GM12891 (cell line): ENCODE measurements at regions not wholly inside any gene's neighbourhood (a gene's known extent, or its start where the extent isn't known, plus 50 kb on each side); places are given as distances from the start of the nearest gene placed in this dataset.

Experiments
- DNase-seq: peaks from one replicate; pipeline ENCODE4 v3.0.0; 2011; ENCODE audit warnings: low spot score; ENCODE audit not compliant: insufficient read length
- FAIRE-seq: peaks from 2 replicates; lab custom pipeline; 2011; peaks lifted over from hg19 to GRCh38; lab: Jason Lieb, UNC
- PAX5 ChIP-seq: IDR thresholded peaks from 2 replicates; pipeline ENCODE4 v1.6.1; 2011; ENCODE audit warnings: low read length, moderate library complexity, mild to moderate bottlenecking; ENCODE audit not compliant: insufficient read depth, severe bottlenecking
- POLR2A ChIP-seq: IDR thresholded peaks from 2 replicates; pipeline ENCODE4 v1.6.1; 2011; ENCODE audit warnings: low read depth, low read length, control low read depth
- POLR2AphosphoS5 ChIP-seq: IDR thresholded peaks from 2 replicates; pipeline ENCODE4 v1.6.1; 2011; ENCODE audit warnings: low read depth, low read length, control low read depth
- POU2F2 ChIP-seq: IDR thresholded peaks from 2 replicates; pipeline ENCODE4 v1.6.1; 2011; ENCODE audit warnings: low read depth, mild to moderate bottlenecking, control low read depth, low read length, moderate library complexity
- SPI1 ChIP-seq: IDR thresholded peaks from 2 replicates; pipeline ENCODE4 v1.6.1; 2011; ENCODE audit warnings: low read depth, low read length, control low read depth
- TAF1 ChIP-seq: IDR thresholded peaks from 2 replicates; pipeline ENCODE4 v1.6.1; 2011; ENCODE audit warnings: low read depth, low read length, control low read depth

DNA sequence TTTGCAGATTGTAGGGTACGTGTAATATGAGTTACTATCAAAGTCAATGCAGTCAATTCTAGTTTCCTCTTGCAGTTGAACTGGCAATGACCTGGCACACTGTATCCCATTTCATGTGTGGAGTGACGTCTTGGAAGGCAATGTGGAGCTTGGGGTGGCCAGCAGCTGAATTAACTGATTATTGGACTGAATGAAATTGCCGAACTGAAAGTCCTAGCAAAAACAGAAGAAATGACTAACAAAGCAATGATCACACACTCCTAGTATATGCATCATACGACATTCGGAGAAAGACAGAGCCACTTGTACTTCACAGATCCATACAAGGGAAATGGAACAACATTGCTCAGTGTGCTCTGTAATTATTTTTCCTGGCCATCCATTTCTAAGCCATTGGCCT, 259.1 kb upstream of the DAPK1 start:
- DNase-seq (no peak), FAIRE-seq (no peak)
- no peak for TF ChIP-seq POLR2AphosphoS5
- TF ChIP-seq SPI1 = no peak

DNA sequence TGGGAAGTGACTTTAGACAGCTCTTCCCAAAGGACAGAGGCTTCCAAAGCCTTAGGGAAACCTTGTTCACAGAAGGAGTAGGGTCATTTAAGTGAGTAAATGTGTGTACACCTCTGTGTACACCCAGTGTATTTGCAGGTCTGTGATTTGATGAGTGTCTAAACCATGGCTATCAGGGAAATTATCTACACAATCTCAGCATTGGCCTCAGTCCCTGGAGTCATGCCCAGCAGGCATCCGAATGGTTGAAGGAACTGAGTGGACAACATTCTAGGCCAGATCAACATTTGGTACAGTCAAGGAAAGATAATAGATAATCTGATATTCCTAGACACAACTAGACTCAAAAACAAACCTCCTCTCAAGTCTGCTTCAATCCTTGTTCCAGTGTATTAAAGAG, 258.4 kb upstream of the DAPK1 start:
- TF ChIP-seq TAF1 = no peak
- no peak for TF ChIP-seq SPI1
- no peak for TF ChIP-seq POLR2A
- TF ChIP-seq POU2F2 = no peak
- FAIRE-seq (no peak), DNase-seq (no peak)

DNA sequence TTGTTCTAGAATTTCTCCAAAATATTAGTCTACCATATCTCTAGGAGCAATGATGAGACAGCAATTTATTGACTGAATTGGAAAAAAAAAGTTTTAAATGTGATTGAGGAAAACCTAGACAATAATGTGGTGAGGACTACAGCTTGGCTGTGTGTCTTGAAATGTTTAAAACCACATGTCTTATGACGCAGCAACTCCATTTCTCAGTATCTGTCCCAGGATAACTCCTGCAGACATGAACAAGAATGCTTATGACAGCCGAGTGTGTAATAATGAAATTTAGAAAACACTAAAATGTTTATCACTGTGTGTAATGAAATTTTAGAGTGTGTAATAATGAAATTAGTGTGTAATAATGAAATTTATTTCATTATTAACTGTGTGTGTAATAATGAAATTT, 254.1 kb upstream of the DAPK1 start:
- FAIRE-seq (no peak), DNase-seq (no peak)
- TF ChIP-seq SPI1 (no peak), POU2F2 (no peak), TAF1 (no peak), POLR2AphosphoS5 (no peak), POLR2A (no peak), PAX5 (no peak)

DNA sequence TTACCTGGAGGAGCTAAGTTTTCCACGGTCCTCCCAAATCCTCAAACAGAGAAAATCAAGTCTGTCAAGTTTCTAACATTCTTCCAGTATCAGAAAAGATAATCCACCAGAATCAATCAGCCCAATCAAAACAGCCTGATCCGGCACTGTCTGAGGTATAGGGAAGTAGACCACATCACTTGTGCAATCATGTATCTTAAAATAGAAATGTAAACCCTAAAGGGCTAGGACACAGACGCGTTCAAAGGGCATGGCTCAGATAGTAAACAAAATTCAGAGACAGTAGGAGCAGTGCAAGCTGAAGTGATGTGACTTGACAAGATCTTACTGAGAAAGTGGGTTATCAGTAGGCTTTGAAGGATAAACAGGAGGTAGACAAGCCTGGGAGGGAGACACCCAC, 252.4 kb upstream of the DAPK1 start:
- TF ChIP-seq POU2F2 (no peak), PAX5 (no peak), SPI1 (no peak), TAF1 (no peak), POLR2A (no peak), POLR2AphosphoS5 (no peak)
- no peak for FAIRE-seq
- no peak for DNase-seq

DNA sequence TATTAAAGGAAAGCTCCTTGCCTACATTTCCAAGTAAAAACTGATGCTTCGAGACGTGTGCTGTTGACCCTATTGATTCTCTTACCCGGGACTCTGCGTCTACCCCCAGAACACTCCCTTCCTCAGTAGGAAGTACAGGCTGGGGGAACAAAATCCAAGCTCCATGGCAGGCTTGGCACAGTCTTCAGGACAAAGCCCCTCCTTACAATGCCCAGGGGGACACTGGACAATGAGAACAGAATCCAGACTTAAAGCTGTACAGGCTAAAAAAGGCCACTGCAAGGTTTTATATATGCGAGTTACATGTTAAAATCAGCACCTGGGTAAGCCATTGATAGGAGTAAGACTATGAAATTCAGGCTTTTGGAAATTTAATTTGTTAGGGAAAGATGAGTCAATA, 250.6 kb upstream of the DAPK1 start:
- FAIRE-seq (no peak), DNase-seq (no peak)

GRCh38 chr9:87249029-87249428, 248.6 kb upstream of the DAPK1 start:
- FAIRE-seq (no peak), DNase-seq (no peak)
- TF ChIP-seq POLR2AphosphoS5 (no peak), POLR2A (no peak), POU2F2 (no peak), TAF1 (no peak), PAX5 (no peak), SPI1 (no peak)

More for the DNA sequence above, 250.6 kb upstream of the DAPK1 start:
- no peak for TF ChIP-seq POLR2AphosphoS5

GRCh38 chr9:87250205-87250604, 247.5 kb upstream of the DAPK1 start:
- TF ChIP-seq TAF1 (no peak), POU2F2 (no peak), SPI1 (no peak), POLR2A (no peak), POLR2AphosphoS5 (no peak), PAX5 (no peak)
- no peak for DNase-seq
- FAIRE-seq = no peak

- TF ChIP-seq POU2F2 (no peak), TAF1 (no peak), SPI1 (no peak), POLR2A (no peak), PAX5 (no peak), POLR2AphosphoS5 (no peak)
- no peak for DNase-seq
- FAIRE-seq = no peak
Observed at GRCh38 chr9:87255431-87256155, 242.1 kb upstream of the DAPK1 start.

GRCh38 chr9:87256973-87257372, 240.7 kb upstream of the DAPK1 start:
- DNase-seq (no peak), FAIRE-seq (no peak)
- TF ChIP-seq POLR2AphosphoS5 = no peak
- TF ChIP-seq PAX5 = no peak
- no peak for TF ChIP-seq TAF1
- no peak for TF ChIP-seq POLR2A
- no peak for TF ChIP-seq POU2F2
- no peak for TF ChIP-seq SPI1

DNA sequence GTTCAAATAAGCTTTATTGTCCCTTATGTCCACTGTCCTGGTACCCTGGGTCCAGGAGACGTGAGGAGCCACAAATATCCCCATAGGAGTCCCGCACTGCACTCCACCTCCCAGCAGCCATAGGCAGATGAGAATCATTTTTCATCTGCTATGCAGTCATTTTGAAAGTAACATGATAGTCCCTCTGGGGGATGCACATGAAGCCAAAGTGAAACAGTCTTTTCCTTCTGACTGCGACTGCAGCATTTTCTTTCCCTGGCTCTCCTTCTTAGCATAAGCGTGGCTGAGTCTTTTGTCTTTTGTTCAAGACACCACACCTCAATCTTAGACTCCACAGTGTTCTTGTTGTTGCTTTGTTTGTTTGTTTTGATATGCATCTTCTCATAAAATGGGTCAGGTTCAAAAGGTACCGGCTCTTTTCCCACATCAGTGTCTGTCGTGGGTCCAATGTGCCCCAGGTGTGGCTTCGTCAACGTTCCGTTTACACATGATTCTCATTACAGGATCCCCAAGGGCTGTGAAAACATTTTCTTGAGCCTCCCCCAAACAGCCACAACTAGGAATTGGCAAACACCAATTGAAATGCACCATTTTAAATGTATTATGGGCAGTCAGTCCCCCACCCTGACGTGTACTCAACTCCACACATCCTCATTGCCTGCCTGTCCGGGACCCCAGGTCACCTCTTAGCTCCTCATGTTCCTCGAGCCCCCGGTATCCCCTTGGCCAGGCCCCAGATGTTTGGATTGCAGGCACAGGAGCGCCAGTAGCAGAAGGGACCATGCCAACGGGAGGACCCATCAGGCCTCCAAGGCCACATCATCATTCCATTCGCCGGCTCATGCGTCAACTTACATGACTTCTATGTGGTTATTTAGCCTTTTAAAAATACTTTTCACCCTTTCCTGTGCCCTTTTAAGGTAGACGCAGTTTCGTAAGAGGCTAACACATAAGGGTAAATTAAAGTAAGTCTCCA, 237.8 kb upstream of the DAPK1 start:
- no peak for TF ChIP-seq POLR2AphosphoS5
- TF ChIP-seq SPI1 = no peak
- TF ChIP-seq POU2F2 = no peak
- TF ChIP-seq POLR2A = no peak
- no peak for TF ChIP-seq PAX5
- TF ChIP-seq TAF1 = no peak
- no peak for DNase-seq
- FAIRE-seq = no peak
